ENCODE measurements at regions not wholly inside any gene's neighbourhood (a gene's known extent, or its start where the extent isn't known, plus 50 kb on each side); places are given as distances from the start of the nearest gene placed in this dataset.

- no peaks in the 10 kb centered on the region for H3K27me3 ChIP-seq (ENCODE audit: insufficient read depth, low read length)
- H3K36me3 ChIP-seq (ENCODE audit: insufficient read depth, low read length) = no peaks in the 10 kb centered on the region
- no peaks in the 10 kb centered on the region for H3K4me1 ChIP-seq (ENCODE audit: insufficient read depth, low read length)
- no peak overlapping the region for H2AFZ ChIP-seq (ENCODE audit: low read depth, low read length)
- H3K9me3 ChIP-seq (ENCODE audit: low read length) = no peaks in the 10 kb centered on the region
- no peak overlapping the region for H3K4me3 ChIP-seq (ENCODE audit: low read length)
Observed at GRCh38 chr12:127381043-127381668, 885.8 kb upstream of the TMEM132C start.

- H3K9me3 ChIP-seq (ENCODE audit: low read length) = no peaks in the 10 kb centered on the region
- H3K27me3 ChIP-seq (ENCODE audit: insufficient read depth, low read length) = no peaks in the 10 kb centered on the region
- no peaks in the 10 kb centered on the region for H3K36me3 ChIP-seq (ENCODE audit: insufficient read depth, low read length)
- no peak overlapping the region for H2AFZ ChIP-seq (ENCODE audit: low read depth, low read length)
- no peaks in the 10 kb centered on the region for H3K4me1 ChIP-seq (ENCODE audit: insufficient read depth, low read length)
- H3K4me3 ChIP-seq (ENCODE audit: low read length) = no peak overlapping the region
Observed at GRCh38 chr12:127381681-127382080, 885.3 kb upstream of the TMEM132C start.

GRCh38 chr12:127383281-127383680, 883.7 kb upstream of the TMEM132C start:
- H3K9me3 ChIP-seq (ENCODE audit: low read length) = no peaks in the 10 kb centered on the region
- H3K4me3 ChIP-seq (ENCODE audit: low read length) = no peak overlapping the region
- no peaks in the 10 kb centered on the region for H3K36me3 ChIP-seq (ENCODE audit: insufficient read depth, low read length)
- no peaks in the 10 kb centered on the region for H3K4me1 ChIP-seq (ENCODE audit: insufficient read depth, low read length)
- no peaks in the 10 kb centered on the region for H3K27me3 ChIP-seq (ENCODE audit: insufficient read depth, low read length)
- no peak overlapping the region for H2AFZ ChIP-seq (ENCODE audit: low read depth, low read length)

GRCh38 chr12:127386723-127387122, 880.2 kb upstream of the TMEM132C start:
- Histone ChIP-seq H3K9me3 (ENCODE audit: low read length) (no peaks in the 10 kb centered on the region), H2AFZ (ENCODE audit: low read depth, low read length) (no peak overlapping the region), H3K27me3 (ENCODE audit: insufficient read depth, low read length) (no peaks in the 10 kb centered on the region), H3K4me3 (ENCODE audit: low read length) (no peak overlapping the region), H3K36me3 (ENCODE audit: insufficient read depth, low read length) (no peaks in the 10 kb centered on the region), H3K4me1 (ENCODE audit: insufficient read depth, low read length) (no peaks in the 10 kb centered on the region)

- Histone ChIP-seq H3K4me1 (ENCODE audit: insufficient read depth, low read length) (no peaks in the 10 kb centered on the region), H3K36me3 (ENCODE audit: insufficient read depth, low read length) (no peaks in the 10 kb centered on the region), H3K4me3 (ENCODE audit: low read length) (no peak overlapping the region), H3K9me3 (ENCODE audit: low read length) (no peaks in the 10 kb centered on the region), H3K27me3 (ENCODE audit: insufficient read depth, low read length) (no peaks in the 10 kb centered on the region), H2AFZ (ENCODE audit: low read depth, low read length) (no peak overlapping the region)
Observed at GRCh38 chr12:127388985-127389384, 878.0 kb upstream of the TMEM132C start.

- no peaks in the 10 kb centered on the region for H3K36me3 ChIP-seq (ENCODE audit: insufficient read depth, low read length)
- H2AFZ ChIP-seq (ENCODE audit: low read depth, low read length) = no peak overlapping the region
- H3K27me3 ChIP-seq (ENCODE audit: insufficient read depth, low read length) = no peaks in the 10 kb centered on the region
- no peak overlapping the region for H3K4me3 ChIP-seq (ENCODE audit: low read length)
- no peaks in the 10 kb centered on the region for H3K9me3 ChIP-seq (ENCODE audit: low read length)
- H3K4me1 ChIP-seq (ENCODE audit: insufficient read depth, low read length) = no peaks in the 10 kb centered on the region
Observed at GRCh38 chr12:127389923-127390322, 877.0 kb upstream of the TMEM132C start.

- Histone ChIP-seq H3K4me1 (ENCODE audit: insufficient read depth, low read length) (no peaks in the 10 kb centered on the region), H3K9me3 (ENCODE audit: low read length) (no peaks in the 10 kb centered on the region), H3K27me3 (ENCODE audit: insufficient read depth, low read length) (no peaks in the 10 kb centered on the region), H2AFZ (ENCODE audit: low read depth, low read length) (no peak overlapping the region), H3K36me3 (ENCODE audit: insufficient read depth, low read length) (no peaks in the 10 kb centered on the region), H3K4me3 (ENCODE audit: low read length) (no peak overlapping the region)
Observed at GRCh38 chr12:127393465-127393864, 873.5 kb upstream of the TMEM132C start.

- H2AFZ ChIP-seq (ENCODE audit: low read depth, low read length) = no peak overlapping the region
- H3K9me3 ChIP-seq (ENCODE audit: low read length) = no peaks in the 10 kb centered on the region
- H3K4me1 ChIP-seq (ENCODE audit: insufficient read depth, low read length) = no peaks in the 10 kb centered on the region
- H3K36me3 ChIP-seq (ENCODE audit: insufficient read depth, low read length) = no peaks in the 10 kb centered on the region
- no peak overlapping the region for H3K4me3 ChIP-seq (ENCODE audit: low read length)
- H3K27me3 ChIP-seq (ENCODE audit: insufficient read depth, low read length) = no peaks in the 10 kb centered on the region
Observed at GRCh38 chr12:127393896-127394295, 873.1 kb upstream of the TMEM132C start.

GRCh38 chr12:127396734-127397133, 870.2 kb upstream of the TMEM132C start:
- Histone ChIP-seq H2AFZ (ENCODE audit: low read depth, low read length) (no peak overlapping the region), H3K9me3 (ENCODE audit: low read length) (no peaks in the 10 kb centered on the region), H3K4me1 (ENCODE audit: insufficient read depth, low read length) (no peaks in the 10 kb centered on the region), H3K36me3 (ENCODE audit: insufficient read depth, low read length) (no peaks in the 10 kb centered on the region), H3K4me3 (ENCODE audit: low read length) (no peak overlapping the region), H3K27me3 (ENCODE audit: insufficient read depth, low read length) (no peaks in the 10 kb centered on the region)

GRCh38 chr12:127398016-127398710, 868.8 kb upstream of the TMEM132C start:
- no peak overlapping the region for H2AFZ ChIP-seq (ENCODE audit: low read depth, low read length)
- H3K9me3 ChIP-seq (ENCODE audit: low read length) = no peaks in the 10 kb centered on the region
- no peak overlapping the region for H3K4me3 ChIP-seq (ENCODE audit: low read length)
- no peaks in the 10 kb centered on the region for H3K27me3 ChIP-seq (ENCODE audit: insufficient read depth, low read length)
- no peaks in the 10 kb centered on the region for H3K36me3 ChIP-seq (ENCODE audit: insufficient read depth, low read length)
- no peaks in the 10 kb centered on the region for H3K4me1 ChIP-seq (ENCODE audit: insufficient read depth, low read length)

- no peaks in the 10 kb centered on the region for H3K9me3 ChIP-seq (ENCODE audit: low read length)
- no peak overlapping the region for H3K4me3 ChIP-seq (ENCODE audit: low read length)
- H3K36me3 ChIP-seq (ENCODE audit: insufficient read depth, low read length) = no peaks in the 10 kb centered on the region
- H3K4me1 ChIP-seq (ENCODE audit: insufficient read depth, low read length) = no peaks in the 10 kb centered on the region
- no peak overlapping the region for H2AFZ ChIP-seq (ENCODE audit: low read depth, low read length)
- H3K27me3 ChIP-seq (ENCODE audit: insufficient read depth, low read length) = no peaks in the 10 kb centered on the region
Observed at GRCh38 chr12:127399451-127399850, 867.5 kb upstream of the TMEM132C start.

GRCh38 chr12:127400221-127400620, 866.7 kb upstream of the TMEM132C start:
- no peaks in the 10 kb centered on the region for H3K9me3 ChIP-seq (ENCODE audit: low read length)
- no peaks in the 10 kb centered on the region for H3K36me3 ChIP-seq (ENCODE audit: insufficient read depth, low read length)
- H3K4me1 ChIP-seq (ENCODE audit: insufficient read depth, low read length) = no peaks in the 10 kb centered on the region
- no peak overlapping the region for H2AFZ ChIP-seq (ENCODE audit: low read depth, low read length)
- H3K27me3 ChIP-seq (ENCODE audit: insufficient read depth, low read length) = no peaks in the 10 kb centered on the region
- no peak overlapping the region for H3K4me3 ChIP-seq (ENCODE audit: low read length)

- no peaks in the 10 kb centered on the region for H3K36me3 ChIP-seq (ENCODE audit: insufficient read depth, low read length)
- H3K4me3 ChIP-seq (ENCODE audit: low read length) = no peak overlapping the region
- no peaks in the 10 kb centered on the region for H3K4me1 ChIP-seq (ENCODE audit: insufficient read depth, low read length)
- H2AFZ ChIP-seq (ENCODE audit: low read depth, low read length) = no peak overlapping the region
- H3K27me3 ChIP-seq (ENCODE audit: insufficient read depth, low read length) = no peaks in the 10 kb centered on the region
- H3K9me3 ChIP-seq (ENCODE audit: low read length) = no peaks in the 10 kb centered on the region
Observed at GRCh38 chr12:127401005-127401404, 866.0 kb upstream of the TMEM132C start.

- no peak overlapping the region for H3K4me3 ChIP-seq (ENCODE audit: low read length)
- H3K36me3 ChIP-seq (ENCODE audit: insufficient read depth, low read length) = no peaks in the 10 kb centered on the region
- H3K27me3 ChIP-seq (ENCODE audit: insufficient read depth, low read length) = no peaks in the 10 kb centered on the region
- H3K9me3 ChIP-seq (ENCODE audit: low read length) = no peaks in the 10 kb centered on the region
- H2AFZ ChIP-seq (ENCODE audit: low read depth, low read length) = no peak overlapping the region
- no peaks in the 10 kb centered on the region for H3K4me1 ChIP-seq (ENCODE audit: insufficient read depth, low read length)
Observed at GRCh38 chr12:127401536-127401935, 865.4 kb upstream of the TMEM132C start.
